NCI-H345 (cell line): ENCODE measurements at regions not wholly inside any gene's neighbourhood (a gene's known extent, or its start where the extent isn't known, plus 50 kb on each side); places are given as distances from the start of the nearest gene placed in this dataset.

Source experiments
- DNase-seq: peaks from one replicate; lab custom pipeline; 2025; lab: John Stamatoyannopoulos, UW

GRCh38 chr13:111952032-111952431, 114.9 kb upstream of the SOX1 start:
- DNase-seq, result no peak

- no peak for DNase-seq
These were observed 114.1 kb upstream of the SOX1 start for GRCh38 chr13:111952814-111953213.

- DNase-seq, result no peak
These were observed 113.3 kb upstream of the SOX1 start for GRCh38 chr13:111953546-111954178.

GRCh38 chr13:111954661-111955411, 112.1 kb upstream of the SOX1 start:
- no peak for DNase-seq

- no peak for DNase-seq
These were observed 111.4 kb upstream of the SOX1 start for GRCh38 chr13:111955412-111956065.

- DNase-seq, result no peak
These were observed 110.4 kb upstream of the SOX1 start for GRCh38 chr13:111956261-111957151.

- no peak for DNase-seq
These were observed 109.0 kb upstream of the SOX1 start for GRCh38 chr13:111957913-111958450.

- DNase-seq, result no peak
These were observed 108.1 kb upstream of the SOX1 start for GRCh38 chr13:111958612-111959395.

GRCh38 chr13:111960152-111960772, 106.7 kb upstream of the SOX1 start:
- no peak for DNase-seq

GRCh38 chr13:111961236-111961635, 105.7 kb upstream of the SOX1 start:
- no peak for DNase-seq

- DNase-seq, result no peak
These were observed 105.2 kb upstream of the SOX1 start for GRCh38 chr13:111961651-111962192.

GRCh38 chr13:111962431-111962891, 104.5 kb upstream of the SOX1 start:
- DNase-seq, result no peak

- DNase-seq, result no peak
These were observed 103.9 kb upstream of the SOX1 start for GRCh38 chr13:111963031-111963430.

- no peak for DNase-seq
These were observed 102.4 kb upstream of the SOX1 start for GRCh38 chr13:111964411-111965035.

GRCh38 chr13:111965466-111966214, 101.3 kb upstream of the SOX1 start:
- no peak for DNase-seq

GRCh38 chr13:111966933-111967332, 100.0 kb upstream of the SOX1 start:
- no peak for DNase-seq

- DNase-seq, result no peak
These were observed 99.3 kb upstream of the SOX1 start for GRCh38 chr13:111967572-111968201.

GRCh38 chr13:111968336-111969010, 98.5 kb upstream of the SOX1 start:
- DNase-seq, result no peak
